ENCODE measurements at regions not wholly inside any gene's neighbourhood (a gene's known extent, or its start where the extent isn't known, plus 50 kb on each side); places are given as distances from the start of the nearest gene placed in this dataset.

DNA sequence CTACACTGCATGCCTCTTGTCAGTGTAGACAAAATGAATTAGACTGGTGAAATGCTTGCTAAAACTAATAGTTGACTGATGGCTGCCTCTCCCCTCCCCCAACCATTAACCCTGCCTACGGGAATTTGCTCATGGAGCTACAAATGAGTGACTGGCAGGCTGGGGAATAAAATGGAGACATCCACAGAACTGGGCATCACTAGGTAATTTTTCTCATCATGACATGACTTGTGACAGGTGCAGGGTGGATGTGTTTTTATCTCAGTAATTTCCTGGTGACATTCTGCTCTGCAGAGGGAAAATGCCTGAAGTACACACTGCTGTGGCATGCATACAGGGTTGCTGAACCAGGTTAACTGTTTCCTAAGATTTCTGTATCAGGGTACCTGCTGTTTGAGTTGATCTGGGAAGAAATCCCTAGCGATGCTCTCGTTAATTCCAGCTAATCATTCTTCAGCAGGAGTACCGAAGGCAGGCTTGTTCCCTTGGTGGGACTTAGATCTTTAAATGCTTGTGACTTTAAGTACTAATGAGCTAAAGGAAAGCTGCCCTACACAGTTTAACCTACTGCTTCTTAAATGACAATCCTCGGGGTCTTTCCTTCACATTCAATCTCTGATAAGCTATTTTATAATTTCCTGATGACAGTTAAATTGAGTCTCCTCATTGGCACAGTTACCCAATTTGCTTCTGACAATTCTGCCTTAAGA is 376.3 kb upstream of the LCORL start:
- no peak for DNase-seq

DNA sequence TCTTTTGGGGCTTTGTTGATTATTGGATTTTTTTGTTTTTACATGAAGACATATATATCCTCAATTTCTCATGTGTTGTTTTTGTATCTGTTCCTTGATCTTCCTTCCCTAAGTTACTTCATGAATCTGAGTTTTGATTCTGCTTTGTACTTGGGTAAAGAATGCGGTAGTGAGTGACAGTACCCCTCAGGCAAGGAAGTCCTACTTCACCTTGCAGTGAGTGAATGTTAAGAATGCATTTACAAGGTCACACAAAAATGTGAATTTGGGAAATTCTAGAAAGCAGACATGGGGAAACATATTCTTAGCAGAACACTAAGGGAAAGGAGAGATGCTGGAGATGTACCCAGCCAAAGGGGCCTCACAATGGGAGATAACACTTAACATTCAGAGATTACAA is 373.1 kb upstream of the LCORL start:
- DNase-seq = no peak

DNA sequence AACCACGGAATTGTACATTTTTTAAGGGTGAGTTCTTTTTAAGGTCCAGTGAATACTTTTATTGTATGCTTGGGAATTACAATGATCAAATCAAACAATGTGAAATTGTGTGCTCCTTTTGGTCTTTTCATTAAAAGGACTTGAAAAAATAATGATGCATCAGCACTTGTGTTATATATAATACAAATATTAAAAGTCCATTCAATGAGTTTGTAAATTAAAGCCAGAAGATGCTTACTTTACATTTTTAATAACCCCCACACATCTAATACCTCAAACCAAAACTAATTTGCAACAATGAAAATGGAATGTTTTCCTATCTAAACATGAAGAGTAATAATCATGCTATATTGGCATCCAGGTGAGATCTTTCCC is 369.8 kb upstream of the LCORL start:
- DNase-seq = no peak

GRCh38 chr4:18390655-18391353 is 369.2 kb upstream of the LCORL start:
- no peak for DNase-seq

DNA sequence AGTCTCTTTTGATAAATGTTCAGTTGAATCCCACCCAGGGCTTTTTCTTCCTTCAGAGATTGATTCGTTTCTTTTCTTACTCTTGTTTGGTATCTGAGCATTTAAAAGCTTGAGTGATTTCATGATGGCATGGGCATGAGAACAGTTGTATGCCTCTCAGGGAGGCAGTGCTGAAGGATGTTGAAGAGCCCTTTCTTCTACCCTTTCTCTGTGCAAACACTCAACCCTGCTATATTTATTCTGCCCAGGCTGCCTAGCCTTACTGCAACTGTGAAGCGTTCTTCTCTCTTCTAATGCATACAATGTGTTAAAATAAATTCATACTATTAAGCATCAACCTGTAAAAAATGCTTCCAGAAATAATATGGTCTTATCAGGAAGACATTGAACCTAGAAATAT is 367.6 kb upstream of the LCORL start:
- DNase-seq = no peak

GRCh38 chr4:18388039-18388438 is 366.5 kb upstream of the LCORL start:
- DNase-seq = no peak

GRCh38 chr4:18381186-18381585 is 359.6 kb upstream of the LCORL start:
- DNase-seq = no peak

DNA sequence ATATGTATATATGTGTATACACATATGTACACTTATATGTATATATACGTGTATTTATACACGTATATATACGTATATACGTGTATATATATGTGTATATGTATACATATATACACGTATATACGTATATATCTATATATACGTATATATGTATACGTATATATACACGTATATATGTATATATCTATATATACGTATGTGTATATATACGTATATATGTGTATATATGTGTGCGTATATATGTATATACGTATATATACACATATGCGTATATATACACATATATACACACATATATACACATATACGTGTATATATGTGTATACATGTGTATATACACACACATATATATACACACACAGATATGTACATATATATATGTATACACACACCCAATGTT is 348.0 kb upstream of the LCORL start:
- DNase-seq = no peak

GRCh38 chr4:18366892-18367291 is 345.3 kb upstream of the LCORL start:
- no peak for DNase-seq

GRCh38 chr4:18366136-18366535 is 344.6 kb upstream of the LCORL start:
- DNase-seq = no peak

GRCh38 chr4:18343581-18343980 is 322.0 kb upstream of the LCORL start:
- no peak for DNase-seq

DNA sequence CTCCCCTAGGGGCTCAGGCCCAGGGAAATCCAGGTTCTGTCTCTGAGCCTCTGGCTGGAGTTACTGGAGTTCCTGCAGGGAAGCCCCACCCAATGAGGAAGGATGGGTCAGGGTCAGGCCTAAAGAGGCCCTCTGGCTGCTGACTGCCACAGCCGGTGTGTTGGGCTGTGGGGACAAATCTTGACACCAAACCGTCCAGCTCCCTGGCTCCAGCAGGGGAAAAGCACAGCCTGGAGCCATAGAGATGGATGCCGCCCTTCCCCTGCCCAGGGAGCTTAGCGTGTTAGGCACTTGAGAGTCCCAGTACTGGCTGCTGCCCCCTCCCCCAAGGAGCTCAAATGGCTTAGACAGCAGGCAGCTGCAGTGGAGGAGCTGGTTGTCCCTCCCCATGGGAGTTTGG is 321.3 kb upstream of the LCORL start:
- DNase-seq = no peak

- DNase-seq = no peak
Observed at GRCh38 chr4:18321956-18322530, 300.5 kb upstream of the LCORL start.

DNA sequence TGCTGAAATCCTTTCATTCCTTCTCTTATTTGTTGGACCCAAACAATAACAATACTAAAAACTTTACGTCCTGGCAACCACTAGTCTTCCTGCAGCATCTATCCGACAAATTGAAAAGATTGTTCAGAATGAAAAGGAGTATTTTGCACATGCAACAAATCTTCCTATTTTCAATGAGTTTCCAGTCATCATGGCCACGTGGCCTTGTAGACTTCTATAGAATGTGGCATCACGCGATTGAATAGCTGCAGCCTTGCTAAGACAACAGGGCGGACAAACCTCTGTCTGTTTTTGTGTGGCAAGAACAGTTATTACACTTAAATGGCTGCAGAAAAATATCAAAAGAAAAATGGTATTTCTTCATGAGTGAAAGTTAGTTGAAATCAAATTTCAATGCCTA is 297.9 kb upstream of the LCORL start:
- DNase-seq = no peak

- no peak for DNase-seq
Observed at GRCh38 chr4:18318682-18319388, 297.3 kb upstream of the LCORL start.

- DNase-seq = no peak
Observed at GRCh38 chr4:18314731-18315130, 293.2 kb upstream of the LCORL start.

DNA sequence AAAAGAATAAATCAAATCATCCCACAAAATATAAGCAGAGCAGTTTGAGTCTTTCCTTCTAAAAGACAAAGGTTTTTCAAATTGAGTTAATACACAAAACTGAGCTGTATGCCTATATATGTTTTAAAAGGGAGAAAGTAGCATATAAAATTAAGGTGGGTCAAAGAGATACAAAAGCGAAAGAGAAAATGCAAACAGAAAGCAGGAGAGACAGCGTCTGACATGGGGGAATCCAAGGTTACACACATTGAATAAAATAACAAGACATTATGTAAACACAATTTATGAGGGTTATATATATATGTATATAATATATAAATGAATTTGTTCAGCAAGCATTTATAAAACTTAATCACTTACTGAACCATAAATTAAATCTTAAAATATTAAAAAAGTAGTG is 276.1 kb upstream of the LCORL start:
- DNase-seq = no peak

- DNase-seq = no peak
Observed at GRCh38 chr4:18296411-18296810, 274.9 kb upstream of the LCORL start.

- DNase-seq = no peak
Observed at GRCh38 chr4:18294846-18295245, 273.3 kb upstream of the LCORL start.

- DNase-seq = no peak
Observed at GRCh38 chr4:18294021-18294420, 272.5 kb upstream of the LCORL start.

GRCh38 chr4:18292411-18292810 is 270.9 kb upstream of the LCORL start:
- DNase-seq = no peak

DNA sequence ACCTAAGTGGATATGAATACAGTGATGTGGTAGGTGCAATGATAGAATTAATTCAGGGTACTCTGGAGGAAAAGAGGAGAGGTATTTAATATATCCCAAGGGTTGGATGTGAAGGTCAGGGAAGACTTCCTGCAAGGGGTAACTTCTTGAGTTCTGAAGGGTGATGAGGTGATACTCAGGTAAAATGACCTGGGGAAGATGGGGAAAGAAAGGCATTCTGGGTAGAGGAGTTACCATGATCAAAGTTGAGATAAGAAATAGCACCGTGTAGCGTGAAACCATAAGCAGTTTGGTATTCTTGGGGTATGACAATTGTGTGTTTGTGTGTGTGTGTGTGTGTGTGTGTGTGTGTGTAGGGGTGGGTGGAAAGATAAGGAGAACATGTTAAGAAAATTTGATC is 270.4 kb upstream of the LCORL start:
- no peak for DNase-seq

GRCh38 chr4:18291256-18291655 is 269.7 kb upstream of the LCORL start:
- no peak for DNase-seq

DNA sequence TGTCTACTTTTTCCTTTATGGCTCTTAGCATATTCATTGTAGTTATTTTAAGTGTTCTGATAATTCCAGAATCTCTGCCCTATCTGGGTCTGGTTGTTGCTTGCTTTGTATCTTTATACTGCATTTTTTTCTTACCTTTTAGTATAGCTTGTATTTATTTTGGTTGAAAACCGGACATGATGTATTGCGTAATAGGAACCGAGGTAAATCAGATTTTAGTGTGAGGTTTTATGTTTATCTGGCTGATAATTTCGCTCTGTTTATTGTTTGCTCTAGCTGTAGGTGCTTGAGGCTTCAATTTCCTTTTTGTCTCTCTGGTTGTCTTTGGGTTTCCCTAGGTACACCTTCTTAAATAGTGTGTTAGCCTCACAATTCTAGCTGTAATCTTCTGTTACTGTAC is 263.8 kb upstream of the LCORL start:
- DNase-seq = no peak
